K562 (cell line): ENCODE measurements at regions not wholly inside any gene's neighbourhood (a gene's known extent, or its start where the extent isn't known, plus 50 kb on each side); places are given as distances from the start of the nearest gene placed in this dataset.

Experiments
- ATAC-seq: fragments of 200-7000 bp; cut with Tn5 transposase; 3 replicates; pipeline ENCODE4 v1.9.1; 2020; ENCODE audit warnings: moderate library complexity
- BruUV-seq: library from RNA; stranded (reverse); fragments of 400-500 nt; replicated peaks from 2 replicates; lab custom pipeline; 2021; lab: Mats Ljungman, UMichigan
- CTCF ChIA-PET: fragments of 300-600 bp; formaldehyde crosslinking; extraction: SDS; loops from one replicate; lab custom pipeline; 2021; ENCODE audit warnings: low intra/inter-chr PET ratio; lab: Yijun Ruan, JAX
- POLR2A ChIA-PET: fragments of 300-600, 350-650 bp; sonication (Branson Sonifier 250); formaldehyde crosslinking; extraction: SDS; loops from one replicate; lab custom pipeline; 2021; ENCODE audit warnings: antibody characterized with exemption, inconsistent platforms; lab: Yijun Ruan, JAX
- DNase-seq, 4 experiments: peaks; one replicate each; pipeline versions ENCODE4 v3.0.0 to v3.0.0-alpha.2; 2011 to 2018; ENCODE audit warnings: low spot score in 3 of 4, mixed read lengths in 3 of 4; ENCODE audit errors: extremely low read depth in 1 of 4
- FAIRE-seq: peaks from 2 replicates; lab custom pipeline; 2011; peaks lifted over from hg19 to GRCh38; lab: Jason Lieb, UNC
- H2AFZ ChIP-seq: 2 replicates; pipeline ENCODE4 v1.6.0; 2011; ENCODE audit warnings: low read depth, low read length, control low read depth, inconsistent platforms
- H3K27ac ChIP-seq: fragments of 200-600 bp; 3 replicates; pipeline ENCODE4 v1.8.0; 2011; ENCODE audit warnings: low read depth, mild to moderate bottlenecking, control low read depth, inconsistent platforms, low read length, moderate library complexity, mixed read lengths; ENCODE audit errors: extremely low read depth
- H3K27me3 ChIP-seq, 2 experiments: fragments of 300-600 bp in 1 of 2; 2 replicates in 1 of 2; 3 replicates in 1 of 2; pipeline versions ENCODE4 v1.6.0 to v1.8.0; 2011; ENCODE audit warnings: inconsistent platforms in 2 of 2, low read length in 2 of 2, mild to moderate bottlenecking in 1 of 2, mixed read lengths in 1 of 2, moderate library complexity in 1 of 2; ENCODE audit not compliant: control insufficient read depth in 2 of 2, insufficient read depth in 2 of 2
- H3K36me3 ChIP-seq: fragments of 300-600 bp; 3 replicates; pipeline ENCODE4 v1.8.0; 2011; ENCODE audit warnings: mild to moderate bottlenecking, low read length, inconsistent platforms; ENCODE audit not compliant: control insufficient read depth, insufficient read depth
- H3K4me1 ChIP-seq, 2 experiments: fragments of 200-600 bp in 1 of 2; replicated peaks in 1 of 2; 2 replicates in 1 of 2; 3 replicates in 1 of 2; pipeline versions ENCODE4 v1.5.1 to v1.8.0; 2011; ENCODE audit warnings: inconsistent platforms in 2 of 2, low read length in 2 of 2, mild to moderate bottlenecking in 1 of 2, mixed read lengths in 1 of 2, moderate library complexity in 1 of 2; ENCODE audit not compliant: control insufficient read depth in 2 of 2, insufficient read depth in 2 of 2
- H3K4me2 ChIP-seq: 2 replicates; pipeline ENCODE4 v1.6.1; 2011; ENCODE audit warnings: low read length, control low read depth, inconsistent platforms, mixed read lengths; ENCODE audit not compliant: insufficient read depth
- H3K4me3 ChIP-seq: fragments of 200-600 bp; sonication (generic), shearing (Covaris generic); 2 replicates; pipeline ENCODE4 v1.5.1; 2016; ENCODE audit warnings: control low read depth, inconsistent platforms
- H3K79me2 ChIP-seq: fragments of 200-600 bp; 3 replicates; pipeline ENCODE4 v1.8.0; 2011; ENCODE audit warnings: low read length, inconsistent platforms; ENCODE audit not compliant: control insufficient read depth, insufficient read depth
- H3K9ac ChIP-seq, 2 experiments: 2 replicates each; pipeline versions ENCODE4 v1.6.0 to v1.6.1; 2011; ENCODE audit warnings: low read depth in 2 of 2, low read length in 2 of 2, control low read depth in 1 of 2, inconsistent platforms in 1 of 2, mild to moderate bottlenecking in 1 of 2, mixed read lengths in 1 of 2; ENCODE audit not compliant: insufficient read depth in 1 of 2
- H3K9me1 ChIP-seq: one replicate; pipeline ENCODE4 v1.6.0; 2011; ENCODE audit warnings: inconsistent platforms, mild to moderate bottlenecking, low read length, moderate library complexity; ENCODE audit not compliant: control insufficient read depth, insufficient read depth
- H3K9me3 ChIP-seq: replicated peaks from 2 replicates; pipeline ENCODE4 v1.5.1; 2011; ENCODE audit warnings: low read depth, low read length, inconsistent platforms; ENCODE audit not compliant: control insufficient read depth, insufficient read depth
- H4K20me1 ChIP-seq: replicated peaks from 2 replicates; pipeline ENCODE4 v1.6.1; 2011; ENCODE audit warnings: low read length, inconsistent platforms, mixed read lengths; ENCODE audit not compliant: control insufficient read depth, insufficient read depth
- ARID4B ChIP-seq: sonication (generic); formaldehyde crosslinking; IDR thresholded peaks from 2 replicates; pipeline ENCODE4 v1.8.0; 2022; ENCODE audit warnings: mild to moderate bottlenecking, missing genetic modification reagents
- EP300 ChIP-seq: IDR thresholded peaks from 2 replicates; pipeline ENCODE4 v1.6.1; 2012; ENCODE audit warnings: low read length, improper control_type of control experiment
- ILK ChIP-seq: fragments of 450-650 bp; IDR thresholded peaks from 2 replicates; pipeline ENCODE4 v1.6.1; 2016; ENCODE audit warnings: missing genetic modification characterization, low read depth, mild to moderate bottlenecking, missing compliant biosample characterization, moderate library complexity, borderline replicate concordance
- MAFF ChIP-seq: IDR thresholded peaks from 2 replicates; pipeline ENCODE4 v1.6.1; 2012; ENCODE audit warnings: low read length, improper control_type of control experiment
- MYNN ChIP-seq, 2 experiments: sonication (generic); formaldehyde crosslinking in 1 of 2; IDR thresholded peaks; 2 replicates each; pipeline versions ENCODE4 v1.5.0 to v1.6.1; 2016 to 2020; ENCODE audit warnings: antibody characterized with exemption in 1 of 2, missing genetic modification reagents in 1 of 2
- NFE2 ChIP-seq: IDR thresholded peaks from 2 replicates; pipeline ENCODE4 v1.6.1; 2014; ENCODE audit warnings: antibody characterized with exemption, low read depth
- NFXL1 ChIP-seq: fragments of 450-650 bp; formaldehyde crosslinking; IDR thresholded peaks from 2 replicates; pipeline ENCODE4 v1.4.0; 2021; ENCODE audit warnings: mild to moderate bottlenecking
- PHTF2 ChIP-seq: fragments of 250-450 bp; sonication (Bioruptor Pico); IDR thresholded peaks from 2 replicates; pipeline ENCODE4 v1.5.0; 2021; ENCODE audit warnings: mild to moderate bottlenecking
- SMARCE1 ChIP-seq: fragments of 450-650 bp; IDR thresholded peaks from 2 replicates; pipeline ENCODE4 v1.7.1; 2016; ENCODE audit warnings: mild to moderate bottlenecking
- UBTF ChIP-seq, 2 experiments: IDR thresholded peaks; 2 replicates each; pipeline ENCODE4 v1.6.1; 2012; ENCODE audit warnings: improper control_type of control experiment in 2 of 2, low read depth in 2 of 2, low read length in 2 of 2, borderline replicate concordance in 1 of 2
- ZBTB11 ChIP-seq, 3 experiments: fragments of 200-800 bp in 1 of 3; fragments of 250-450 bp in 1 of 3; fragments of 450-650 bp in 1 of 3; sonication (Bioruptor Pico) in 1 of 3; sonication (Bioruptor generic) in 1 of 3; formaldehyde crosslinking in 1 of 3; IDR thresholded peaks; 2 replicates each; pipeline versions ENCODE4 v1.6.1 to v1.8.0; 2016 to 2022; ENCODE audit warnings: mild to moderate bottlenecking in 2 of 3, missing genetic modification characterization in 2 of 3, missing compliant biosample characterization in 1 of 3, moderate library complexity in 1 of 3
- ZNF24 ChIP-seq: fragments of 450-650 bp; IDR thresholded peaks from 2 replicates; pipeline ENCODE4 v1.6.1; 2016
- ZNF511 ChIP-seq: sonication (generic); formaldehyde crosslinking; IDR thresholded peaks from 2 replicates; pipeline ENCODE4 v1.8.0; 2022; ENCODE audit warnings: mild to moderate bottlenecking, missing genetic modification reagents
- WGBS: fragments of 100-300 bp; shearing (Covaris generic); methylation state at CpG from one replicate; pipeline ENCODE4 v1.1.6; 2016; ENCODE audit warnings: low coverage, mixed read lengths; ENCODE audit not compliant: insufficient coverage; ENCODE audit errors: missing lambda C conversion rate; 5-methylcytosine and 5-hydroxymethylcytosine counted together
- in situ Hi-C: fragments of 300-500 bp; cut with MboI; formaldehyde crosslinking; loops from 4 replicates; pipeline ENCODE4 v1.15.0; 2018; ENCODE audit warnings: inconsistent platforms, mixed read lengths
- intact Hi-C: fragments of 100-400 bp; cut with micrococcal nuclease; formaldehyde crosslinking; loops from 2 replicates; pipeline ENCODE4 v1.14.2; 2022

GRCh38 chr2:142723236-142723635 is 154.2 kb upstream of the KYNU start:
- no peak for DNase-seq
- H2AFZ ChIP-seq = no peak overlapping the region
- no TSS peak for BruUV-seq
- no peaks in the 10 kb centered on the region for H3K9me1 ChIP-seq
- H3K27ac ChIP-seq = no peak overlapping the region
- no peaks in the 10 kb centered on the region for H3K79me2 ChIP-seq
- WGBS = 9% methylated on average over 1 of the region's 1 CpG
- in situ Hi-C loops = no loop called here
- no peaks in the 10 kb centered on the region for H4K20me1 ChIP-seq
- no peaks in the 10 kb centered on the region for H3K9me3 ChIP-seq
- ATAC-seq = no peak
- H3K27me3 ChIP-seq = no peaks in the 10 kb centered on the region
- FAIRE-seq = no peak
- H3K9ac ChIP-seq = no peak overlapping the region
- intact Hi-C loops = no loop called here
- ChIA-PET POLR2A (no interaction called here), CTCF (no interaction called here)
- H3K4me3 ChIP-seq = no peak overlapping the region
- no peaks in the 10 kb centered on the region for H3K4me1 ChIP-seq
- H3K36me3 ChIP-seq = no peaks in the 10 kb centered on the region
- H3K4me2 ChIP-seq = no peak overlapping the region
- TF ChIP-seq MAFF (no peak), MYNN (IDR thresholded peaks at IDR 0.05) (no peak), MYNN (CRISPR knock-in tag; IDR thresholded peaks at IDR 0.05) (no peak), PHTF2 (CRISPR knock-in tag) (no peak), ZBTB11 (CRISPR knock-in tag; IDR thresholded peaks at IDR 0.05) (no peak), SMARCE1 (no peak), NFE2 (no peak), EP300 (no peak), NFXL1 (CRISPR knock-in tag) (no peak), ARID4B (CRISPR knock-in tag) (no peak), ZNF24 (no peak), ZNF511 (CRISPR knock-in tag) (no peak), UBTF (IDR thresholded peaks at IDR 0.05; ENCODE audit: borderline replicate concordance in 1 of 2, low read depth in 2 of 2, low read length in 2 of 2) (no peak), ILK (tag) (no peak)
